ENCODE measurements at regions not wholly inside any gene's neighbourhood (a gene's known extent, or its start where the extent isn't known, plus 50 kb on each side); places are given as distances from the start of the nearest gene placed in this dataset.

GRCh38 chr7:18081617-18082016 lies 54.0 kb upstream of the PRPS1L1 start:
- Histone ChIP-seq H3K9me3 (ENCODE audit: control insufficient read depth in 2 of 2, insufficient read depth in 1 of 2, low read depth in 1 of 2, low read length in 1 of 2) (peaks cover 0 to 14% of the 10 kb centered on the region in 2 donors), H3K4me1 (ENCODE audit: control insufficient read depth in 3 of 3, insufficient read depth in 2 of 3, low read depth in 1 of 3, low read length in 2 of 3) (no peaks in the 10 kb centered on the region), H3K36me3 (ENCODE audit: control insufficient read depth in 3 of 3, insufficient read depth in 2 of 3, low read depth in 1 of 3, low read length in 3 of 3) (no peaks in the 10 kb centered on the region), H3K27ac (ENCODE audit: low read depth in 1 of 3, low read length in 2 of 3) (no peak overlapping the region), H3K4me3 (ENCODE audit: low read depth in 1 of 3, low read length in 3 of 3) (no peak overlapping the region), H3K27me3 (ENCODE audit: control insufficient read depth in 3 of 3, insufficient read depth in 3 of 3, low read length in 3 of 3) (peaks cover 0 to 15% (median 2%) of the 10 kb centered on the region in 3 donors)
- no peak for DNase-seq
- FAIRE-seq, result no peak

- H3K4me3 ChIP-seq (ENCODE audit: low read depth in 1 of 3, low read length in 3 of 3), result no peak overlapping the region
- no peaks in the 10 kb centered on the region for H3K36me3 ChIP-seq (ENCODE audit: control insufficient read depth in 3 of 3, insufficient read depth in 2 of 3, low read depth in 1 of 3, low read length in 3 of 3)
- no peak overlapping the region for H3K27ac ChIP-seq (ENCODE audit: low read depth in 1 of 3, low read length in 2 of 3)
- peaks cover 0 to 19% (median 2%) of the 10 kb centered on the region in 3 donors for H3K27me3 ChIP-seq (ENCODE audit: control insufficient read depth in 3 of 3, insufficient read depth in 3 of 3, low read length in 3 of 3)
- peaks cover 0 to 14% of the 10 kb centered on the region in 2 donors for H3K9me3 ChIP-seq (ENCODE audit: control insufficient read depth in 2 of 2, insufficient read depth in 1 of 2, low read depth in 1 of 2, low read length in 1 of 2)
- FAIRE-seq (no peak), DNase-seq (no peak)
- 79 to 94% (median 83%) methylated on average over 2 of the region's 2 CpGs for WGBS, 3 donors
- H3K4me1 ChIP-seq (ENCODE audit: control insufficient read depth in 3 of 3, insufficient read depth in 2 of 3, low read depth in 1 of 3, low read length in 2 of 3), result no peaks in the 10 kb centered on the region
Observed at GRCh38 chr7:18082169-18082568, 54.5 kb upstream of the PRPS1L1 start.

GRCh38 chr7:18086165-18087025 lies 58.7 kb upstream of the PRPS1L1 start:
- DNase-seq, result peak in 1 of 2 donors; percentile 44
- FAIRE-seq, result no peak
- WGBS, 3 donors, result 1% methylated on average over 56 to 108 of the region's 108 CpGs
- H3K27me3 ChIP-seq (ENCODE audit: control insufficient read depth in 3 of 3, insufficient read depth in 3 of 3, low read length in 3 of 3), result peaks cover 2 to 26% (median 4%) of the 10 kb centered on the region in 3 donors
- H3K36me3 ChIP-seq (ENCODE audit: control insufficient read depth in 3 of 3, insufficient read depth in 2 of 3, low read depth in 1 of 3, low read length in 3 of 3), result no peaks in the 10 kb centered on the region
- no peaks in the 10 kb centered on the region for H3K4me1 ChIP-seq (ENCODE audit: control insufficient read depth in 3 of 3, insufficient read depth in 2 of 3, low read depth in 1 of 3, low read length in 2 of 3)
- H3K9me3 ChIP-seq (ENCODE audit: control insufficient read depth in 2 of 2, insufficient read depth in 1 of 2, low read depth in 1 of 2, low read length in 1 of 2), result peaks cover 0 to 8% of the 10 kb centered on the region in 2 donors
- H3K27ac ChIP-seq (ENCODE audit: low read depth in 1 of 3, low read length in 2 of 3), result no peak overlapping the region
- H3K4me3 ChIP-seq (ENCODE audit: low read depth in 1 of 3, low read length in 3 of 3), result peak overlapping the region; percentile 46 to 53 (median 53)

GRCh38 chr7:18087026-18087686 lies 59.5 kb upstream of the PRPS1L1 start:
- Histone ChIP-seq H3K27me3 (ENCODE audit: control insufficient read depth in 3 of 3, insufficient read depth in 3 of 3, low read length in 3 of 3) (peaks cover 2 to 26% (median 4%) of the 10 kb centered on the region in 3 donors), H3K27ac (ENCODE audit: low read depth in 1 of 3, low read length in 2 of 3) (no peak overlapping the region), H3K4me1 (ENCODE audit: control insufficient read depth in 3 of 3, insufficient read depth in 2 of 3, low read depth in 1 of 3, low read length in 2 of 3) (no peaks in the 10 kb centered on the region), H3K9me3 (ENCODE audit: control insufficient read depth in 2 of 2, insufficient read depth in 1 of 2, low read depth in 1 of 2, low read length in 1 of 2) (peaks cover 0 to 5% of the 10 kb centered on the region in 2 donors), H3K4me3 (ENCODE audit: low read depth in 1 of 3, low read length in 3 of 3) (peak overlapping the region; percentile 12 to 53 (median 53)), H3K36me3 (ENCODE audit: control insufficient read depth in 3 of 3, insufficient read depth in 2 of 3, low read depth in 1 of 3, low read length in 3 of 3) (no peaks in the 10 kb centered on the region)
- no peak for FAIRE-seq
- WGBS, 3 donors, result 10 to 16% (median 11%) methylated on average over 30 to 38 of the region's 38 CpGs
- peak in 1 of 2 donors; percentile 39 for DNase-seq

- Histone ChIP-seq H3K4me1 (ENCODE audit: control insufficient read depth in 3 of 3, insufficient read depth in 2 of 3, low read depth in 1 of 3, low read length in 2 of 3) (no peaks in the 10 kb centered on the region), H3K9me3 (ENCODE audit: control insufficient read depth in 2 of 2, insufficient read depth in 1 of 2, low read depth in 1 of 2, low read length in 1 of 2) (no peaks in the 10 kb centered on the region), H3K27me3 (ENCODE audit: control insufficient read depth in 3 of 3, insufficient read depth in 3 of 3, low read length in 3 of 3) (peaks cover 0 to 26% (median 4%) of the 10 kb centered on the region in 3 donors), H3K27ac (ENCODE audit: low read depth in 1 of 3, low read length in 2 of 3) (no peak overlapping the region), H3K36me3 (ENCODE audit: control insufficient read depth in 3 of 3, insufficient read depth in 2 of 3, low read depth in 1 of 3, low read length in 3 of 3) (no peaks in the 10 kb centered on the region), H3K4me3 (ENCODE audit: low read depth in 1 of 3, low read length in 3 of 3) (peak overlapping the region in 1 of 3 donors; percentile 53)
- 47 to 56% (median 54%) methylated on average over 14 of the region's 14 CpGs for WGBS, 3 donors
- FAIRE-seq (no peak), DNase-seq (peak in 1 of 2 donors; percentile 6)
Observed at GRCh38 chr7:18087687-18088078, 60.0 kb upstream of the PRPS1L1 start.

GRCh38 chr7:18096087-18096486 lies 68.4 kb upstream of the PRPS1L1 start:
- H3K4me3 ChIP-seq (ENCODE audit: low read depth in 1 of 3, low read length in 3 of 3), result no peak overlapping the region
- H3K4me1 ChIP-seq (ENCODE audit: control insufficient read depth in 3 of 3, insufficient read depth in 2 of 3, low read depth in 1 of 3, low read length in 2 of 3), result no peaks in the 10 kb centered on the region
- 61 to 69% (median 62%) methylated on average over 2 of the region's 2 CpGs for WGBS, 3 donors
- FAIRE-seq (no peak), DNase-seq (no peak)
- H3K27me3 ChIP-seq (ENCODE audit: control insufficient read depth in 3 of 3, insufficient read depth in 3 of 3, low read length in 3 of 3), result no peaks in the 10 kb centered on the region
- H3K9me3 ChIP-seq (ENCODE audit: control insufficient read depth in 2 of 2, insufficient read depth in 1 of 2, low read depth in 1 of 2, low read length in 1 of 2), result peaks cover 0 to 2% of the 10 kb centered on the region in 2 donors
- no peaks in the 10 kb centered on the region for H3K36me3 ChIP-seq (ENCODE audit: control insufficient read depth in 3 of 3, insufficient read depth in 2 of 3, low read depth in 1 of 3, low read length in 3 of 3)
- H3K27ac ChIP-seq (ENCODE audit: low read depth in 1 of 3, low read length in 2 of 3), result no peak overlapping the region

- Histone ChIP-seq H3K4me1 (ENCODE audit: control insufficient read depth in 3 of 3, insufficient read depth in 2 of 3, low read depth in 1 of 3, low read length in 2 of 3) (no peaks in the 10 kb centered on the region), H3K36me3 (ENCODE audit: control insufficient read depth in 3 of 3, insufficient read depth in 2 of 3, low read depth in 1 of 3, low read length in 3 of 3) (no peaks in the 10 kb centered on the region), H3K27me3 (ENCODE audit: control insufficient read depth in 3 of 3, insufficient read depth in 3 of 3, low read length in 3 of 3) (no peaks in the 10 kb centered on the region), H3K27ac (ENCODE audit: low read depth in 1 of 3, low read length in 2 of 3) (no peak overlapping the region), H3K4me3 (ENCODE audit: low read depth in 1 of 3, low read length in 3 of 3) (no peak overlapping the region), H3K9me3 (ENCODE audit: control insufficient read depth in 2 of 2, insufficient read depth in 1 of 2, low read depth in 1 of 2, low read length in 1 of 2) (peaks cover 0 to 4% of the 10 kb centered on the region in 2 donors)
- no peak for FAIRE-seq
- no peak for DNase-seq
- WGBS, 3 donors, result 72 to 80% (median 76%) methylated on average over 2 of the region's 2 CpGs
Observed at GRCh38 chr7:18102576-18102975, 74.9 kb upstream of the PRPS1L1 start.

GRCh38 chr7:18103436-18104218 lies 76.0 kb upstream of the PRPS1L1 start:
- Histone ChIP-seq H3K4me3 (ENCODE audit: low read depth in 1 of 3, low read length in 3 of 3) (no peak overlapping the region), H3K27ac (ENCODE audit: low read depth in 1 of 3, low read length in 2 of 3) (no peak overlapping the region), H3K36me3 (ENCODE audit: control insufficient read depth in 3 of 3, insufficient read depth in 2 of 3, low read depth in 1 of 3, low read length in 3 of 3) (no peaks in the 10 kb centered on the region), H3K4me1 (ENCODE audit: control insufficient read depth in 3 of 3, insufficient read depth in 2 of 3, low read depth in 1 of 3, low read length in 2 of 3) (no peaks in the 10 kb centered on the region), H3K9me3 (ENCODE audit: control insufficient read depth in 2 of 2, insufficient read depth in 1 of 2, low read depth in 1 of 2, low read length in 1 of 2) (peaks cover 0 to 4% of the 10 kb centered on the region in 2 donors), H3K27me3 (ENCODE audit: control insufficient read depth in 3 of 3, insufficient read depth in 3 of 3, low read length in 3 of 3) (no peaks in the 10 kb centered on the region)
- no peak for FAIRE-seq
- WGBS, 3 donors, result 89 to 94% (median 90%) methylated on average over 15 of the region's 15 CpGs
- no peak for DNase-seq
